Astrocyte (in vitro differentiated cells and primary cell): ENCODE measurements at regions not wholly inside any gene's neighbourhood (a gene's known extent, or its start where the extent isn't known, plus 50 kb on each side); places are given as distances from the start of the nearest gene placed in this dataset.

Source experiments
- DNase-seq: peaks from one replicate; pipeline ENCODE4 v3.0.0-alpha.2; 2010; ENCODE audit warnings: low read depth
- FAIRE-seq: peaks from 2 replicates; lab custom pipeline; 2011; peaks lifted over from hg19 to GRCh38; lab: Jason Lieb, UNC
- H2AFZ ChIP-seq: 2 replicates; pipeline ENCODE4 v1.6.0; 2012; ENCODE audit warnings: low read depth, low read length, inconsistent platforms
- H3K27ac ChIP-seq: 2 replicates; pipeline ENCODE4 v1.5.1; 2011; ENCODE audit warnings: low read depth, low read length, inconsistent platforms
- H3K27me3 ChIP-seq: 2 replicates; pipeline ENCODE4 v1.6.0; 2011; ENCODE audit warnings: low read length, inconsistent platforms; ENCODE audit not compliant: insufficient read depth
- H3K36me3 ChIP-seq: 2 replicates; pipeline ENCODE4 v1.5.1; 2011; ENCODE audit warnings: low read length, inconsistent platforms; ENCODE audit not compliant: insufficient read depth
- H3K4me1 ChIP-seq: 2 replicates; pipeline ENCODE4 v1.5.1; 2011; ENCODE audit warnings: low read length, inconsistent platforms; ENCODE audit not compliant: insufficient read depth
- H3K4me2 ChIP-seq: 2 replicates; pipeline ENCODE4 v1.6.0; 2012; ENCODE audit warnings: low read length, inconsistent platforms
- H3K4me3 ChIP-seq: 2 replicates; pipeline ENCODE4 v1.5.1; 2011; ENCODE audit warnings: low read depth, mild to moderate bottlenecking, low read length, inconsistent platforms; ENCODE audit not compliant: insufficient read depth
- H3K79me2 ChIP-seq: 2 replicates; pipeline ENCODE4 v1.6.0; 2012; ENCODE audit warnings: mild to moderate bottlenecking, low read length, inconsistent platforms; ENCODE audit not compliant: insufficient read depth
- H3K9ac ChIP-seq: 2 replicates; pipeline ENCODE4 v1.6.0; 2012; ENCODE audit warnings: mild to moderate bottlenecking, low read length, inconsistent platforms
- H3K9me3 ChIP-seq: 2 replicates; pipeline ENCODE4 v1.5.1; 2012; ENCODE audit warnings: low read depth, mild to moderate bottlenecking, low read length, inconsistent platforms; ENCODE audit not compliant: insufficient read depth
- H4K20me1 ChIP-seq: 2 replicates; pipeline ENCODE4 v1.6.0; 2012; ENCODE audit warnings: low read length, inconsistent platforms; ENCODE audit not compliant: insufficient read depth
- H3K27ac Mint-ChIP-seq: one replicate; pipeline ENCODE4 v1.8.0; 2021; ENCODE audit warnings: mild to moderate bottlenecking, mixed read lengths; ENCODE audit not compliant: unreplicated experiment
- H3K27me3 Mint-ChIP-seq: one replicate; pipeline ENCODE4 v1.8.0; 2021; ENCODE audit warnings: low read depth, mixed read lengths; ENCODE audit not compliant: unreplicated experiment
- H3K36me3 Mint-ChIP-seq: one replicate; pipeline ENCODE4 v1.8.0; 2021; ENCODE audit warnings: low read depth, mixed read lengths; ENCODE audit not compliant: unreplicated experiment
- H3K4me1 Mint-ChIP-seq: one replicate; pipeline ENCODE4 v1.8.0; 2021; ENCODE audit warnings: low read depth, mixed read lengths; ENCODE audit not compliant: unreplicated experiment
- H3K4me3 Mint-ChIP-seq: one replicate; pipeline ENCODE4 v1.8.0; 2021; ENCODE audit warnings: mild to moderate bottlenecking, moderate library complexity, mixed read lengths; ENCODE audit not compliant: unreplicated experiment
- H3K9me3 Mint-ChIP-seq: one replicate; pipeline ENCODE4 v1.8.0; 2021; ENCODE audit warnings: mild to moderate bottlenecking, mixed read lengths; ENCODE audit not compliant: unreplicated experiment
- EZH2 ChIP-seq: IDR thresholded peaks from 2 replicates; pipeline ENCODE4 v1.6.1; 2012; ENCODE audit warnings: mild to moderate bottlenecking, low read length, inconsistent platforms; ENCODE audit not compliant: insufficient read depth
- TF ChIP-seq, protein P1 (sequence below): IDR thresholded peaks from 2 replicates; pipeline ENCODE4 v1.5.1; 2011; ENCODE audit warnings: low read depth, mild to moderate bottlenecking, inconsistent platforms, low read length, moderate library complexity; ENCODE audit not compliant: insufficient read depth

DNA sequence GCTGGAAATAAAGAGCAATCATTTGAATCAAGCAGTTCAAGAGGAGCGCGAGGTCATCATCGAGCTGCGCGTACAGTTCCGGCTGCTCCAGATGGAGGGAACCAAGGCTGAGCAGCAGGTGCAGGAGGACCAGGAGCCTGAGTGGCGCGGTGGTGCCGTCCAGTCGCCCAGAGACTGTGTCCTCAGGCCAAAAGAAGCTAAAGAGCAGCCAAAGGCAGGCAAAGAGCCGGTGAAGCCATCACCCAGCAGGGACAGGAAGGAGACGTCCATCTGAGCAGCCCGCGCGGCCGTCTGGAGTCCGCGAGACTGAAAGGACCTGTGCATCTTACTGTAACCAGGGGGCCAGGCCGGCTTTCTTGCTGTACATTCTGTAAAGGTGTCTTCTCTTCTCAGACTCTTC lies 277.2 kb upstream of the TTC14 start:
- Mint-ChIP-seq H3K27ac (no peak overlapping the region), H3K27me3 (peaks cover 3% of the 10 kb centered on the region), H3K4me1 (no peaks in the 10 kb centered on the region), H3K4me3 (no peak overlapping the region), H3K36me3 (no peaks in the 10 kb centered on the region), H3K9me3 (no peaks in the 10 kb centered on the region)
- Histone ChIP-seq H3K36me3 (no peaks in the 10 kb centered on the region), H4K20me1 (no peaks in the 10 kb centered on the region), H2AFZ (no peak overlapping the region), H3K9ac (no peak overlapping the region), H3K4me1 (no peaks in the 10 kb centered on the region), H3K4me2 (no peak overlapping the region), H3K79me2 (no peaks in the 10 kb centered on the region), H3K27me3 (no peaks in the 10 kb centered on the region), H3K9me3 (no peaks in the 10 kb centered on the region), H3K4me3 (no peak overlapping the region), H3K27ac (no peak overlapping the region)
- TF ChIP-seq, protein P1, sequence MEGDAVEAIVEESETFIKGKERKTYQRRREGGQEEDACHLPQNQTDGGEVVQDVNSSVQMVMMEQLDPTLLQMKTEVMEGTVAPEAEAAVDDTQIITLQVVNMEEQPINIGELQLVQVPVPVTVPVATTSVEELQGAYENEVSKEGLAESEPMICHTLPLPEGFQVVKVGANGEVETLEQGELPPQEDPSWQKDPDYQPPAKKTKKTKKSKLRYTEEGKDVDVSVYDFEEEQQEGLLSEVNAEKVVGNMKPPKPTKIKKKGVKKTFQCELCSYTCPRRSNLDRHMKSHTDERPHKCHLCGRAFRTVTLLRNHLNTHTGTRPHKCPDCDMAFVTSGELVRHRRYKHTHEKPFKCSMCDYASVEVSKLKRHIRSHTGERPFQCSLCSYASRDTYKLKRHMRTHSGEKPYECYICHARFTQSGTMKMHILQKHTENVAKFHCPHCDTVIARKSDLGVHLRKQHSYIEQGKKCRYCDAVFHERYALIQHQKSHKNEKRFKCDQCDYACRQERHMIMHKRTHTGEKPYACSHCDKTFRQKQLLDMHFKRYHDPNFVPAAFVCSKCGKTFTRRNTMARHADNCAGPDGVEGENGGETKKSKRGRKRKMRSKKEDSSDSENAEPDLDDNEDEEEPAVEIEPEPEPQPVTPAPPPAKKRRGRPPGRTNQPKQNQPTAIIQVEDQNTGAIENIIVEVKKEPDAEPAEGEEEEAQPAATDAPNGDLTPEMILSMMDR = no peak
- TF ChIP-seq EZH2 = no peak
- FAIRE-seq = no peak
- DNase-seq = no peak

DNA sequence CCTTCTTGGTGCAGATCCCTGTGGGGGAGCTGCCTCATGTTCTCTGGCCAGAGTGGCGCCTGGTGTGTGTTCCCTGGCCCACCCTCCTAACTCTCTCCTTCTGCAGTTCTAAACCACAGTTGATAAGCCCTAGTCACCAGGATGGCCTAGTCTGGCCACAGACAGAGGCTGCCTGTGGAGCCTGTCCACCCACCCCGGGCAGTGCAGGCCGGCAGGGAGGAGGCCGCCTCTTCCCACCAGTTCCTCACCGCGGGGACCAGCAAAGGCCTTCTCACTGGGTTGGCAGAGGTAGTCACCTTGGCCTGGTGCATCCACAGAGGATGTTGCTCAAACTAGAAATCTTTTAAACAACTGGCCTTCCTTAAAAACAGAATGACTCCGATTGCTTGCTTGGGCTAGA lies 276.4 kb upstream of the TTC14 start:
- H2AFZ ChIP-seq = no peak overlapping the region
- no peaks in the 10 kb centered on the region for H3K9me3 ChIP-seq
- Mint-ChIP-seq H3K4me1 (no peaks in the 10 kb centered on the region), H3K27me3 (peaks cover 3% of the 10 kb centered on the region), H3K27ac (no peak overlapping the region), H3K9me3 (no peaks in the 10 kb centered on the region), H3K4me3 (no peak overlapping the region), H3K36me3 (no peaks in the 10 kb centered on the region)
- H3K36me3 ChIP-seq = no peaks in the 10 kb centered on the region
- H3K79me2 ChIP-seq = no peaks in the 10 kb centered on the region
- no peak overlapping the region for H3K27ac ChIP-seq
- DNase-seq (no peak), FAIRE-seq (no peak)
- H3K4me1 ChIP-seq = no peaks in the 10 kb centered on the region
- H4K20me1 ChIP-seq = no peaks in the 10 kb centered on the region
- H3K9ac ChIP-seq = no peak overlapping the region
- no peak overlapping the region for H3K4me3 ChIP-seq
- H3K27me3 ChIP-seq = no peaks in the 10 kb centered on the region
- no peak overlapping the region for H3K4me2 ChIP-seq
- TF ChIP-seq, protein P1 = no peak
- no peak for TF ChIP-seq EZH2

DNA sequence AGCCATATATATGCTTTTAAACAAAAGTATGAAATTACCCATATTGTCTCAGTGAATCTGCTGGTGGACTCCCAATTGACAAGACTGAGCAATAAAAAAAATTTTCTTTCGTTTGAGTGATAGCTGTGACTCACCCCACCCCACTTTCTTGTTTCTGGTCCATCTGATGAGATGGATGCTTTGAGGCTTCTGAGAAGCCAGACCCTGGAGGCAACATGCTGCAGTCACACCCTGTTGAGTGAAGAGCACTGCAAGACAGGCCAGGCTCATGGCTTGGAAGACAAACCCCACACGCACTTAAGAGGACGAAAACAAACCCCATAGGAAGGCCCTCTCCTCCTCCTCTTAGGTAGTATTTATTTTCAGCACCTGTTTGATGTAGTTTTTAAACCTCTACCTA lies 276.0 kb upstream of the TTC14 start:
- Histone ChIP-seq H2AFZ (no peak overlapping the region), H3K4me3 (no peak overlapping the region), H4K20me1 (no peaks in the 10 kb centered on the region), H3K79me2 (no peaks in the 10 kb centered on the region), H3K4me1 (no peaks in the 10 kb centered on the region), H3K4me2 (no peak overlapping the region), H3K9ac (no peak overlapping the region), H3K27me3 (no peaks in the 10 kb centered on the region), H3K36me3 (no peaks in the 10 kb centered on the region), H3K27ac (no peak overlapping the region), H3K9me3 (no peaks in the 10 kb centered on the region)
- Mint-ChIP-seq H3K4me1 (no peaks in the 10 kb centered on the region), H3K27me3 (peaks cover 3% of the 10 kb centered on the region), H3K36me3 (no peaks in the 10 kb centered on the region), H3K9me3 (no peaks in the 10 kb centered on the region), H3K27ac (no peak overlapping the region), H3K4me3 (no peak overlapping the region)
- DNase-seq = no peak
- TF ChIP-seq, protein P1 = no peak
- no peak for TF ChIP-seq EZH2
- no peak for FAIRE-seq
